Psoas muscle (tissue), 7 donors: ENCODE measurements at regions not wholly inside any gene's neighbourhood (a gene's known extent, or its start where the extent isn't known, plus 50 kb on each side); places are given as distances from the start of the nearest gene placed in this dataset.
"Not testable (repeated sequence)": the region's sequence is repeated elsewhere in the genome, so short reads cannot be mapped to it uniquely, and the experiment has no call there.

Source experiments
- ATAC-seq, 4 donors: fragments of 200-7000 bp; cut with Tn5 transposase; one replicate each; pipeline ENCODE4 v1.9.1; 2020; ENCODE audit warnings: moderate library complexity in 3 of 4, mild to moderate bottlenecking in 2 of 4
- DNase-seq, 2 donors: peaks; one replicate each; pipeline ENCODE4 v3.0.0-alpha.2; 2020
- H3K27ac ChIP-seq: fragments of 200-600 bp; one replicate; pipeline ENCODE4 v1.8.0; 2022
- H3K27me3 ChIP-seq, 3 donors: fragments of 200-600 bp in 1 of 3; one replicate each; pipeline versions ENCODE4 v1.6.1 to v1.8.0; 2013 to 2022; ENCODE audit warnings: low read length in 2 of 3, mild to moderate bottlenecking in 2 of 3, moderate library complexity in 1 of 3; ENCODE audit not compliant: insufficient read depth in 3 of 3
- H3K36me3 ChIP-seq, 2 donors: fragments of 200-600 bp in 1 of 2; one replicate each; pipeline versions ENCODE4 v1.6.1 to v1.8.0; 2013 to 2022; ENCODE audit warnings: low read depth in 1 of 2, mild to moderate bottlenecking in 1 of 2, moderate library complexity in 1 of 2; ENCODE audit not compliant: insufficient read depth in 1 of 2
- H3K4me1 ChIP-seq: fragments of 200-600 bp; one replicate; pipeline ENCODE4 v1.8.0; 2022
- H3K4me3 ChIP-seq: fragments of 200-600 bp; one replicate; pipeline ENCODE4 v1.8.0; 2022; ENCODE audit warnings: mild to moderate bottlenecking
- H3K9me3 ChIP-seq: fragments of 200-600 bp; one replicate; pipeline ENCODE4 v1.8.0; 2022
- WGBS, 3 donors: extraction: QIAGEN DNeasy Blood & Tissue Kit; methylation state at CpG; one replicate each; pipeline versions ENCODE4 v1.1.6 to v1.1.7; 2013; 5-methylcytosine and 5-hydroxymethylcytosine counted together
- intact Hi-C, 2 donors: fragments of 100-400 bp; cut with DNase I; formaldehyde crosslinking; loops; one replicate each; pipeline versions ENCODE4 v1.11.0 to v1.14.2; 2022
- TF ChIP-seq, protein P1 (sequence below): fragments of 200-600 bp; IDR thresholded peaks from one replicate; pipeline ENCODE4 v1.8.0; 2022; ENCODE audit warnings: antibody characterized with exemption
- donor health status: healthy with polysubstance abuse.
- donor health status: DM: no; HTN: no; CAD: no; lungs with moderate emphysema.
- donor health status: Bipolar disorder and iron deficiency.
- donor health status: healthy.
- donor health status: DM: yes; HTN: yes; CAD: no.
- donor health status: DM: no; HTN: no; CAD: no.
- donor health status: DM: yes; HTN: yes; CAD: no.

DNA sequence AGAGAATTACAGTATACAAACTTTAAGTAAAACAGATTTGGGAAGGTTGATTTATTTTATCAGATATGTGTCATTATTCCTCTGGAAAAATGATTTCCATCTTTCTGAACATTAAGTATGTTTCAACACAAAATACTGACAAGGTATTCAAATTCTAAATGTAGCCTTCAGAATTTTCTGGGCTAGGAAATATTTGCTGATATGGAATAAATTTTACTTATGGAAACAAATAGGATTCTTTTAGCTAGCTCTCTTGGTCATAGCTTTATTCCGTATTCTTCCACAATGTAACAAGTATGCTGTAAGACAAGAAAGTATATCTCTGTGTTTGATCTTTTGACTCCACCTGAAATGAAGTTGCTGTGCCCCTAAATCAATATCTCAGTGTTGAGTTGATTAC, 1125.2 kb upstream of the CITED2 start:
- Histone ChIP-seq H3K27ac (no peak overlapping the region), H3K4me1 (no peaks in the 10 kb centered on the region), H3K9me3 (no peaks in the 10 kb centered on the region), H3K36me3 (no peaks in the 10 kb centered on the region), H3K4me3 (no peak overlapping the region), H3K27me3 (no peaks in the 10 kb centered on the region)
- WGBS, 3 donors: 90 to 96% (median 92%) methylated on average over 1 of the region's 1 CpG
- TF ChIP-seq, protein P1, sequence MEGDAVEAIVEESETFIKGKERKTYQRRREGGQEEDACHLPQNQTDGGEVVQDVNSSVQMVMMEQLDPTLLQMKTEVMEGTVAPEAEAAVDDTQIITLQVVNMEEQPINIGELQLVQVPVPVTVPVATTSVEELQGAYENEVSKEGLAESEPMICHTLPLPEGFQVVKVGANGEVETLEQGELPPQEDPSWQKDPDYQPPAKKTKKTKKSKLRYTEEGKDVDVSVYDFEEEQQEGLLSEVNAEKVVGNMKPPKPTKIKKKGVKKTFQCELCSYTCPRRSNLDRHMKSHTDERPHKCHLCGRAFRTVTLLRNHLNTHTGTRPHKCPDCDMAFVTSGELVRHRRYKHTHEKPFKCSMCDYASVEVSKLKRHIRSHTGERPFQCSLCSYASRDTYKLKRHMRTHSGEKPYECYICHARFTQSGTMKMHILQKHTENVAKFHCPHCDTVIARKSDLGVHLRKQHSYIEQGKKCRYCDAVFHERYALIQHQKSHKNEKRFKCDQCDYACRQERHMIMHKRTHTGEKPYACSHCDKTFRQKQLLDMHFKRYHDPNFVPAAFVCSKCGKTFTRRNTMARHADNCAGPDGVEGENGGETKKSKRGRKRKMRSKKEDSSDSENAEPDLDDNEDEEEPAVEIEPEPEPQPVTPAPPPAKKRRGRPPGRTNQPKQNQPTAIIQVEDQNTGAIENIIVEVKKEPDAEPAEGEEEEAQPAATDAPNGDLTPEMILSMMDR: no peak
- DNase-seq (no peak), ATAC-seq (no peak)
- intact Hi-C loops: no loop called here

DNA sequence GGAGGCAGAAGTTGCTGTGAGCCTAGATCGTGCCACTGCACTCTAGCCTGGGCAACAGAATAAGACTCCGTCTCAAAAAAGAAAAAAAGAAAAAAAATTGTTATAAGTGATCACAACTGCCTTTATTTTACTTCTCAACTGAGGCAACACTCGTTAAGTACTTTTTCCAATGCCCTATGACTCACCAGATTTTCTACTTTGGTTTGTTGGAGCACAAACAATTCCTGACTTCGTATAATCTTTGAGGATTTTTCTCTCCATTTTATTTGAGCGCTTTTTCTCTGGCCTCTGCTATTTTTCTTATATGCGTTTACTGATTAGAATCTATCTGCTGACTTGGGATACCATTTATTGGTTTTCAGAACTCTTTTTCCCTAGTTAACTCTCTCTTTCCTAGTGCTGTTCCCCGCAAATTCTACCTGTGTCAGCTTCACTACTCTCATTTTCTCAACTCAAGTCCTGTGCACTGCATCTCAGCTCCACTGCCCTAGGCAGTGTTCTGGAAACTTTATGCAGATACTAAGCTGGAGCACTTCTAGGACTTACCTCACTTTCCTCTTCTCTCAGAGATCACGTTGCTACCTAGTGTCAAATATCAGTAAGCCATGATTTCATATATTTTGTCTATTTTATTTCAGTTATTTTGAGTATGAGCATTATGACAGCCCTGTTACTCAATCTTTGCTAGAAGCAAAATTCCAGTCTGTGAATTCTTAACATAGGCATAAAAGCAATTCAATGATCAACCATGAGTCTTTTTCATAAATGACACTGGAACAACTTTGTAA, 1120.1 kb upstream of the CITED2 start:
- H3K27ac ChIP-seq: no peak overlapping the region
- ATAC-seq: no peak
- H3K27me3 ChIP-seq: no peaks in the 10 kb centered on the region
- H3K9me3 ChIP-seq: no peaks in the 10 kb centered on the region
- DNase-seq: no peak
- intact Hi-C loops: no loop called here
- no peaks in the 10 kb centered on the region for H3K36me3 ChIP-seq
- H3K4me1 ChIP-seq: no peaks in the 10 kb centered on the region
- no peak overlapping the region for H3K4me3 ChIP-seq
- WGBS, 3 donors: 80 to 89% (median 83%) methylated on average over 8 of the region's 8 CpGs
- TF ChIP-seq, protein P1: no peak

DNA sequence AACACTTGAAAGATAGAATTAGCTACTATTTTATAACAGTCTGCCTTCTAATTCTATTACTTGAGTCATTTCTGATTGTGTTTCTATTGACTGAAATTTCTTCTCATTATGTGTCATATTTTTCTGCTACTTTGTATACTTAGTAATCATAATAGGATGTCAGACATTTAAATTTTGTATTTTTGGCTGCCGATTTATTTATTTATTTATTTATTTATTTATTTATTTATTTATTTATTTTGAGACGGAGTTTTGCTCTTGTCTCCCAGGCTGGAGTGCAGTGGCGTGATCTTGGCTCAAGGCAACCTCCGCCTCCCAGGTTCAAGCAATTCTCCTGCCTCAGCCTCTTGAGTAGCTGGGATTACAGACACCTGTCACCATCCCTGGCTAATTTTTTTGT, 1119.0 kb upstream of the CITED2 start:
- WGBS, 3 donors: 96 to 99% (median 97%) methylated on average over 4 of the region's 4 CpGs
- H3K9me3 ChIP-seq, H3K36me3 ChIP-seq, H3K27me3 ChIP-seq, H3K4me3 ChIP-seq, intact Hi-C loops, ATAC-seq, H3K27ac ChIP-seq, H3K4me1 ChIP-seq, DNase-seq: not testable (repeated sequence)

DNA sequence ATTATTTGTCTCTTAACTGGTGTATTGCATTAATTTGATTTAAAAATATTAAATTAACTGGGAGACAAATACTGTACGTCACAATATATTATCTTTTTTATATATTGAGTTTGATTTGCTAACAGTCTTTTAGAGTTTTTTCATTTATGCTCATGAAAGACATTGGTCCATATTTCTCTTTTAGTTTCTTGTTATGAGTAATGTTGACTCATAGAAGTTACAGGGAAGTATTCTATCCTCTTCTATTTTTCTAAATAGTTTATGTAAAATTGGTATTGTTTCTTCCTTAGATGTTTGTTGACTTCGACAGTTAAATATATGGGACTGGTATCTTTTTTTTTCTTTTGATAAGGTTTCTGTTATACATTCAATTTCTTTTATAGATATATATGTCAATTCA, 1115.6 kb upstream of the CITED2 start:
- Histone ChIP-seq H3K36me3 (no peaks in the 10 kb centered on the region), H3K27ac (no peak overlapping the region), H3K4me1 (no peaks in the 10 kb centered on the region), H3K4me3 (no peak overlapping the region), H3K27me3 (no peaks in the 10 kb centered on the region), H3K9me3 (peaks cover 8% of the 10 kb centered on the region)
- 90 to 99% (median 96%) methylated on average over 2 of the region's 2 CpGs for WGBS, 3 donors
- DNase-seq (no peak), ATAC-seq (no peak)
- intact Hi-C loops: no loop called here
- TF ChIP-seq, protein P1: no peak

DNA sequence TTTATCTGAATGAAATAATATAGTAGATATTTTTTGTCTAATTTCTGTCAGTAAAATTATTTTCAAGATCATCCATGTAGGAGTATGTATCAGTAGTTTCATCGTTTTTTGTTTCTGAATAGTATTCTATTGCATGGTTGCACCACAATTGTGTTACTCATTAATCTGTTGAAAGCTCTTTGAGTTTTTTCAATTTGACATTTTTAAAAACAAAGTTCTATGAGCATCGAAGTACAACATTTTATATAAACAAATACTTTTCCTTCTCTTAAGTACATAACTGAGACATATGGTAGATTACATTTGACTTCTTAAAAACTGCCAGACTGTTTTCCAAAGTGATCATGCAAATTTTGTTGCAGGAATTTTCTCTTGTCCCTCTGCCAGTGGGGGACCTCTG, 1113.1 kb upstream of the CITED2 start:
- Histone ChIP-seq H3K9me3 (peaks cover 8% of the 10 kb centered on the region), H3K27ac (no peak overlapping the region), H3K4me3 (no peak overlapping the region), H3K36me3 (no peaks in the 10 kb centered on the region), H3K27me3 (no peaks in the 10 kb centered on the region), H3K4me1 (no peaks in the 10 kb centered on the region)
- TF ChIP-seq, protein P1: no peak
- intact Hi-C loops: no loop called here
- 94 to 95% (median 94%) methylated on average over 2 of the region's 2 CpGs for WGBS, 3 donors
- ATAC-seq: no peak
- no peak for DNase-seq
